NCI-H1092 (cell line): ENCODE measurements at regions not wholly inside any gene's neighbourhood (a gene's known extent, or its start where the extent isn't known, plus 50 kb on each side); places are given as distances from the start of the nearest gene placed in this dataset.
"Not testable (repeated sequence)": the region's sequence is repeated elsewhere in the genome, so short reads cannot be mapped to it uniquely, and the experiment has no call there.

Source experiments
- DNase-seq: peaks from one replicate; lab custom pipeline; 2025; lab: John Stamatoyannopoulos, UW

DNA sequence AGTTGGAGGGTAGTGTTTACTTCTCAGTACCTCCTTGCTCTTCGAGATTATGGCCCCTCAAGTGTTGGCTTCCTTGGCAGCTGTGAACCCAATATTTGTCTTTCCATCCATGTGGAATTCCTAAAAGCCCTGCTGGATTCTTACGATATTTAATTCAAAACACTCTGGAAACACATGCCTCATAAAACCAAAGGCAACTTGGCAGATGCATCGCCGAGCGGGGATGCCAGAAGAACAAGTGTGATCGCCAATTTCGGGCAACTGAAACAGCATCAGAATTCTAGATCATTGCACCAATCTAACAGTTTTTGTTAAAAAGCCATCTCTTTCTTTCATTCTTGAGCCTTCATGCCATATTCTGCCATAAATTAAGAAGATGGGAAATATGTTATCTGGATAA lies 934.4 kb downstream of the AACS start:
- no peak for DNase-seq

DNA sequence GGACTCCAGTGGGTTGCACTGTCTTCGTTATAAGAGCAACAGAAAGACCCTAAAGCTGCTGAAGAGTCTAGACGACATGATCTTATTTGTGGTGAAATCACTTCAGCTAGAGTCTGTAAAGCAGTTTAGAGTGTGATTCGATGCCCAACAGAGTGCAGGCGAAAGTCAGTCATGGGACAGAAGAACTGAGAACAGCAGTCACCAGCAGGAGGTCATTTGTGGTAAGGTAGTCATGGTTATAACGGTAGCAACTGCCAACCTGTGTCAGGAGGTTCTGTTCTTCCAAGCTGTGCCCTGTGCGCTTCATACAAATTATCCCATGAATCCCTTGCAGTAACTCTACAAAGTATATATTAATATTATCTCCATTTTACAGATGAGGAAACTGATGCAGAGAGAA lies 954.1 kb downstream of the AACS start:
- no peak for DNase-seq

DNA sequence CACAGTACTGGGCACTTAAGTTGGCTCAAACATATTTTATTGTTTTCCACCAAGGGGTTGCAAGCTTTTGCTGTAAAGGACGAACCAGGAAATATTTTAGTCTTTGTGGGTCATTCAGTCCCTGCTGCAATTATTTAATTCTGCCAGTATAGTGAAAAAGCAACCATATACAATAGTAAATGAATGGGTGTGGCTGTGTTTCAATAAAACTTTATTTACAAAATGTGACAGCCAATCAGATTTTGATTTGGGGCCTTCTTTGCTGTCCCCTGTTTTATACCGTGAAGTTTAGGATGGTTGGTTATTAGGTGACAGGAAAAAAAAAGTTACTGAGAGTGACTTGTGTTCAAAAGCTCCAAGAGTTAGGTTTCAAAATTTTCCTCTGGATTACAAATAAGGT lies 956.4 kb downstream of the AACS start:
- DNase-seq: no peak

DNA sequence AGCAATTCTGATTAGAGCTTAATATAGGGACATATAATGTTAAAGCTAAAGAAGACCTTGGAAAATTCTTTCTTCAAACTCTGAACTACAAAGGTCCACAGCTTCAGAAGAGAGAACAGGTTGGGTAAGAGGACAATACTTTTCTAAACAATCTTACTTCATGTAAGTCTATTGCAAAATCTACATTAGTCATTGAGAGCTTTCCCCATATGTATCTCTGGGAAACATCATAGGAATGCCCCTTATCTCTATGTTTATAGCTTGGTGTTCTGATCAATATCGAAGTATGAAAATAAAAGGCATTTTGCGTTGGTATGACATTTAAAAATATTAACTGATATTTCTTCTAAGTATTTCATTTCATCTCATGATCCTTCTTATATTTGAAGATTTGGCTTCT lies 962.6 kb downstream of the AACS start:
- DNase-seq: no peak

DNA sequence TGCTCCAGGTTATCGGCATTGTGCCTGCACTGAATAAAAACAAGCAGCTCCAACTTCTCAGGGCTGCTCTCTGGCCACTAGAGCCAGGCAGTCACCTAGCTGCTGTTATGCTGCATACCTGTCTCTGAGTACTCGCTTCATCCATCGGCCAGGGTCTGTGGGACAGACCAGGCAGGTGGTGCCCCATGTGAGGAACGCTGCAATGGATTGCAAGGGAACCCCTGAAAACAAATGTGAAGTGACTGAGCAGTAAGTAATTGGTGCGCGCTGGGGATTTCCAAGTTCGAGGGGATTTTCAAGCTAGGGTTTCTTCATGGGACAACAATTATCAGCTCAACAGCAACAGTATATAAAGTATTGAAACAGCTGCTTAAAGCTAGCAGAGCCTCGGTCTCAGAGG lies 965.3 kb downstream of the AACS start:
- DNase-seq: no peak

DNA sequence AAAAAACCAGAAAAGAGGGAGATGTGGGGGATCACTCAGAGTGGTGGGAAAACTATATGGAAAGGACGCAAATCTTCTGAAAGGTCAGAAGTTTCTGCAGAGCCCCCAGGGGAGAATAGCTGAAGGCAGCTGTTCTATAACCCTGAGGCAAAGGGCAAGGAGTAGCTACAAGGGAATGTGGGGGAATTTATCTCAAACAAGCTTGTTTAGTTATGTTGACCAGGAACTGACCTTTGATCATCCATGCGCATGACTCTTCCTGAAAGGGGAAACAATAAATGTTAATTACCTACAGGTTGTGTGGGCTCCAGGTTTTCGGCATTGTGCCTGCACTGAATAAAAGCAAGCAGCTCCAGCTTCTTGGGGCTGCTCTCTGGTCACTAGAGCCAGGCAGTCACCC lies 968.5 kb downstream of the AACS start:
- DNase-seq: no peak

DNA sequence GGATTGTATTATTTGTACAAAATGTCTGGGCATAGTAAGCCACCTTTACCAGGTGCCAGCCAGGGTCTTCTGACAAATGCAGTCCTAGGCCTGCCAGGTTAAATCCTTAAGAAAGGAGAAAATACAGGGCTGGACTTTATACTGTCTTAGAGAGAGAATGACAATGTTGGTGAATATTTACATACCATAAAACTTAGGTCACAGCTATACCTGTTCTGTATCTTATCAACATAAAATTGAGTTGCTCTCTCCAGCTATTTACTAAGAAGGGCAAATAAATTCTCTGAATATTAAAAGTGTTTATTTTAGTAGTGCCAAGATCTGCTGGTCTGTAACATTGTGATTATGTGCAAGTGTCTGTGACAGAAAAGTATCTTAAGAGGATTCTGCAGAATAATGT lies 971.1 kb downstream of the AACS start:
- no peak for DNase-seq

DNA sequence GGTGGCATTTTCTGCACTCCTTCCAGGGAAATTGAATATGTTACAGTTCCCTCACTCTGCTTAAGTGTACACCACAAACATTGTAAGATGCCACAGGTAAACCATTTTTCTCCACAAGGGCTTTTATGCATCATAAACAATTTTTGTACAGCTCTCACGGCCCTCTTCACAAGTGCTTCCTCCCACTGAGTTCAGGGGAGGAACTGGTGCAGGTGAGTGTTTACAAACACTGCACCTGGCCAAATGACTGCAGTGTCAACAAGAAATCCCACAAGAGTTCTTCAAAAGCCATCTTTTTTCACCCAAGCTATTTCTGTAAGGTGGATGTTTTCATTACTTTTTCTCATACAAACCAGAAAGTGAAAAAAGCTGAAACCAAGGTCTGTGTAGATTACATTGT lies 973.2 kb downstream of the AACS start:
- DNase-seq: no peak

DNA sequence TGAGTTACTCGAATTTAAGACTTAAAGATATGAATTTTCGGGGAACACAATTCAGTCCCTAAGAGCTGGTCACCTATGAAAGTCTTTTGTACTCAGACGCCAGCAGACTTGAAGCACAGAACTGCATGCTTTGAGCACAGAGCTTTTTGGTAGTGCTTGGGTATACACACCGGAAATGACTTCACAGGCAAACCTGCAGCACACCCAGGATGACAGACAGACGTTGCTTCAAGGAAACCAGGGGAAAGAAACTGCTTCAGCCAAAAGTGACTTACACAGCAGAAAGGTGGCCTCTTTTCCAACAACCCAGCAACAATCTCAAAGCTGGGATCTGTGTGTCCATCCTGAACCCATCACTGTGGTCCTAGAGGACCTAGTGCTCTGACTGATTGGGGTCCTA lies 975.1 kb downstream of the AACS start:
- DNase-seq: no peak

DNA sequence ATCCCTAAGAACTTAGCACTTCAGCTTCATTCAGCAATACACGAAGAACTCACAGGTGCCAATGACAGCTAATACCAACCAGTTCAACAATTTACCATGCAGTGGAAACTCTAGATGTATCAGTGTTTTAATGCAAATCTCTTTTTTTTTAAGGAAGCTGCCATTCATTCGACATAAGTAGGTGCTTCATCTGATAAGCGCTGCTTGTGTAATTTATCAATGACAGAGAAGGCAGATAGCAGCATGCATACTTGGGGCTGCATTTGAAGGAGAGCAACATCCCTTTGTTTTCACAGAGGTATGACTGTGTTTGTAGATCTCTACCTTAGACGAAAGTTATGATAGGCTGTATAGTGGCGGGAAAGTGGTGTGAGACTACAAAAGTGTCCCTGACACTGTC lies 977.1 kb downstream of the AACS start:
- DNase-seq: no peak

DNA sequence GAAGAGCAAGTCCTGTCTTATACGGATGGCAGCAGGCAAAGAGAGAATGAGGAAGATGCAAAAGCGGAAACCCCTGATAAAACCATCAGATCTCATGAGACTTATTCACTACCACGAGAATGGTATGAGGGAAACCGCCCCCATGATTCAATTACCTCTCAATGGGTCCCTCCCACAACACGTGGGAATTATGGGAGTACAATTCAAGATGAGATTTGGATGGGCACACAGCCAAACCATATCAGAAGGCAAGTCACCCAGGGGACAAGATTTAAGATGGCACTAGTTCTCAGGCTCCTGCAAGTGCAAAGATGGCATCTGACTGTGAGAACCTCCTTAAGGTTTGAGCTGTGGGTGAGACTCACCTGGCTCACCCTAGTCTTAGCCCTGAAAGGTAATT lies 984.3 kb downstream of the AACS start:
- DNase-seq: not testable (repeated sequence)

DNA sequence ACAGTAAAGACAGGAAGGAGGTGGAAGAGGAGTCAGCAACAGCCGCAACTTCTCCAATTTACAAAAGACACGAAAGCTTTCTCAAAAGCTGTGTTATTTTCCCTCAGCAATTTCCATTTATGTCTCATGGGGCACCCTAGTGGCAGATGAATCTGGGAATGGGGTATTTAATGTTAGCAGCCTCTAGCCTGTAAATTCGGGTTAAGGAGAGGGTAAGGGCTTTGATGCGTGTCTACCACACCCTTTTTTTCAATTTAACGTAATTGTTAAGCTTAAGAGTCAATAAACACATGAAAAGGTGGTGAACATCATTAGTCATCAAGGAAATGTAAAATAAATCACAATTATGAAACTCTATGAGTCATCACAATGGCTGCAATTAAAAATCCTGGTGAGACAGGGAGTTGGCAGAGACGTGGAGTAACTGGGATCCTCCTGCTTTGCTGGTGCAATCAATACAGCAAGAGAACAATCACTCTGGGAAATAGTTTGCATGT lies 986.4 kb downstream of the AACS start:
- no peak for DNase-seq

DNA sequence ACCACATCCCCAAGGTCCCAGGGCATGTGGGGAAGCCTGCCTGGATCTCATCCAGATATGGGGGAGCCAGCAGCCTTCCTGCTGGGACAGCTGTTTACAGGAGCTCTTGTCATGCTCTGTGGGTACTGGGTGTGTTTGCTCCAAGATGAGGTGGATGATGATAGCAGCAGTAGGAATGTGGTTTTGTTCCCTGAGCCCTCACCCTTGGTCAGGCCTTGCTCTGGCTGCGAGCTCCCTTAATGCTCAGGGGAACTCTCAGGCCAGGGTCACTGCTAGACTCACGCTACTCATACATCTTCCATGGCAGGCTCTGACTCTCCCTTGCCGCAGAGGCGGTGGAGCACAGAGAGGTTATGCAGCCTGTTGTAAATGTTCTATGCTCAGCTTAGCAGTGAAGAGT lies 990.3 kb downstream of the AACS start:
- no peak for DNase-seq

DNA sequence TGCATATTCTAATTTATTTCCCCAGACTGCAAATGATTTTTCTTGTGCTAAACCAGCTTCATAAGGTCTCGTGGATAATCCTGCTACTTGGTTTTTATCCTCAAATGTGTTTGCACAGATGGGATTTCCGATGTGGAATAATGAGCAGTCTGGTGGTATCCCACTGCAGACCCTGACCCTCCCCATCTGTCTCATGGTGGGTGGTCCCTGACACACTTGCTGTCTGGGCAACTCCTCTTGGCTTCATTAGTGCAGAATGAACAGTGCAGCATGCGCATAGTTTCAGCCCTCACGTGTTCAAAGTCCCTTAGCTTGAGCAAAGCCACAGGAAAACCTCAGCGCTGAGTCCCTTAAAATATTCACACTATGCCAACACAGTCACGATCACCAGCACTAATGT lies 996.5 kb downstream of the AACS start:
- DNase-seq: no peak

DNA sequence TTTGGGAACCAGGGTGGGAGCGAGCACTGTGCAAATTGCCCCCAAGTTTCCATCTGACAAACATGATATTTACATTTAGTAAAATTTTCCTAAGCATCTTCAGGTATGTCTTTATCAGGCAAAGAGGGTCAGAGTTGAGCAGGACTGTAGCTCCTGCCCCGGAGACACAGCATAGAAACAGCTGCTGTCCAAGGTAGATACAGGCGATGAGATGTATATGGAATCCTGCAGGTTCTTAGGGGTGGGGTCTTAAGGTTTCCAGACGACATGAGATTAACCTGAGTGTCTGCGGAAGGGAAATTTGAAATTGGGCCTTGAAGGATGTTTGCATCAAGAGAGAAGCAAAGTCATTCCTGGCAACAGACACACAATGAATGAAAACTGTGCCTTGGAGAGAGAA lies 998.8 kb downstream of the AACS start:
- DNase-seq: no peak

DNA sequence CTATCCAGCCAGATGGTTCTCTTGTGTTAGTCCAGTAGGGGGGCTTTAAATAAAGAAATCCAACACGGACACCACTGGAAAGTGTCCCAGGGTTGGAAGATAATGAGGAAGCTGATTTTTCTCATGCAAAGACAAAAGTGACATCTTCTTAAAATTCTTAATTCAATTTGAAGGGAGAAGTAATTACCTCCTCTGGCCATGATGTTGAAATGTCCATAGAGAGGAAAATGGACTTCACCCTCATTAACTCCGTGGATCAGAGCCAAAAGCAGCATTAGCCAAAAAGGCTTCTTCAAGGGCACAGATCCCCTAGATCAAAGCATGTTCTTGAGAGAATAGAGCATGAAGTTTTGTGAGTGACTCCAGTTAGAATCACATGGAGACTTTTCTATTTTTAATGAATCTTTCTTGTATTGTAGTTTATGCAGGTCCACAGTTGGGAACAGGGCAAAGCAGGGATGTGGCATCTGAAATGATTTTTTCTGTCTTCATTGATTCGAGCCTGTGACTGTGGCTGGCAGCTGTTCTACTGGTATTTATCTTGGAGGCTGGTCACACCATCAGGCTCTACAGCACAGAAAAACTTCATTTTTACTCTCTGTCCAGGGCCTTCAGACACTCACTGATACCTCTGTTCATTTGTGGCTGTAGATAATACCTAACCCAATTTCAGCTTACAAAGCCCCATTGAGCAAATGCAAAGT lies 1002.5 kb downstream of the AACS start:
- DNase-seq: no peak

DNA sequence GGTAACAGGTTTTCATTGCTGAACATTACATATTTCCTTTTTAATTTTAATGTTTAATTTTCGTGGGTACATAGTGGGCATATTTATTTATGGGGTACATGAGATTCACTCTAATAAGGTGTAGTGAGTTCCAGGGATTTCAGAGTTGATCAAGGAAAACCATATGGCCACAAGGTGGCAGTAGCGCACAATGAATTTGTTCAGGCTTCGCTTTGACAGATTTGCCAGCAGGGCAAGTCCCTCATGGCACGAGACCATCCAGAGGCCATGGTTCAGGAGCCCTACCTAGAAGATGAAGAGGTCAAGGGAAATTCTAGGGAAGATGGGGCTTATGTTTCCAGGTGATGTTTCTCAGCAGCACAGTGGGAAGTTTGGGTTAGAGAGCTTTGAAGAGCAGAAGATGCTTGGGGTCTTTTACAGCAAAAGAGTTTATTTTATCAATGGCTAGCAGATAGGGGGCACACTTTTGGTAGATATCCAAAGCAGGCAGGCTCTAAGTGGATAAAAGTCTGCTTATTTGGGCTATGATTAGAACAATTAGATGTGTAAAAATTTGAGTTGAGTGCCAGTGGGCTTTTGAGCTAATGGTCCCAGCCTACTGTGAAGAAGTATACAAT lies 1004.4 kb downstream of the AACS start:
- peak; percentile 58 for DNase-seq

DNA sequence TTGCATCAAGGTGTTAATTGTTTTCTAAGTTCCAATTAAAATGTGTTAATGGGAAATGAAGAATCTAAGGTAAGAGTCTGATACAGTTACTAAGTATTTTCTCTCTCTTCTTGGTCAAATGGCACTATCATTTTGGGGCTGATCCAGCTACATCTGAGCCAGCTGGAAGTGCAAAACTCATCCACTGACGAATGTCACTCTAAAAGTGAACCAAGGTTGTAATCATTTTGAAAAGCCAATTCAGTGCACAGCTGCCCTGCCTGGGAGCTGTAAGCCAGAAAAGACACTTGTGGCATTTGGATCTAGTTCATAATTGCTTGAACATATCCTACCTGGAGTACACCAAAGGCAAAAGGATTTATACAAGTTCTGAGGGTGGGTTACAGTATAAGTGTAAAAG lies 1011.3 kb downstream of the AACS start:
- no peak for DNase-seq

DNA sequence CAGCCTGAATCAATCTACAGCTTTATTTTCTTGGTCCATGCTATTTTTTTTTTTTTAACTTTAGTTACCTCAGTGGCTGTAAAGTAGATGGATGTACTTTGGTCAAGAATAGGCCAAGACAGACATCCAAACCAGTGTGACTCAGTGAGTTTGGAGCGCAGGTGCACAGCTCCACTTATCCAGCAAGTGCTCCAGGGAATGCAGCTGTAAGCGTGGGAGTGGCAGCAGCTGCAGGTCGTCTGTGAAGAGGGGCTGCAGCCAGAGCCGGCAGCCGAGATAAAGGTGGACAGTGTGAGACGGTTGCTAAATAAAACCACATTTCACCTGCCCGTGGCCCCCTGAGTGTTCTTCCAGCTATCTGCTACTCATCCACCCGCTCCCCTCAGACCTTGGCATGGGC lies 1018.7 kb downstream of the AACS start:
- no peak for DNase-seq

DNA sequence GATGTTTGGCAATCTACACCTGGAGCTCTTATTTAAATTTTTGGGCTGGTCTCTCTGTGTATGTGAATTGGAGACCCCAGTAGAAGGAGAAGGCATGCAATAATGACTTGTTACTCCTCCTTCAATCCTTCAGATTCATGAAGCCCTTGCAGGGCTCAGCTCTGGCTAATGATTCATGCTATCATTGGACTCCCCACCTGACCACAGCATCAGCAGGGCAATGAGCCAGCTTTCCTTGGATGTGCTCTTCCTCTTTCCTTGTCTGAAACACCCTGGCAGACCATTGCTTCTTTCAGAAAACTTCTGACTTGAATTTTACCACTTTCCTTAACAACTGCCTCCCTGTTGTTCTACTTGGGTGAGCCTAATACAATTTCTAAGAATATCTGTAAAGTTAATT lies 1019.2 kb downstream of the AACS start:
- DNase-seq: no peak

DNA sequence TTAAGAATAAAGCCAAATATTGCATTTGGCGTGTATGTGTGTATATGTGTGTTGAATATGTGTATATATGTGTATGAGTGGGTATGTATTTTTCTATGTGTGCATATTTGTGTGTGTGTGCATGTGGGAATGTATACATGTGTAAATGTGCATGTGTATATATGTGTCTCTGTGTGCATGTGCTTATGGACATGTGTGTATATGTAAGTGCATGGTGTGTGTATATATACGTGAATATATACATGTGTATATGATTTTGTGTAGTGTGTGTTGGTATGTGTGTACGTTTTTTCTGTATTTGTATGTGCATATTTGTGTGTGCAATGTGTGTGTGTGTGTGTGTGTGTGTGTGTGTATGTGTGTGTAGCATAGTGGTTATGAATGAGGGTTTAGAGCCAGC lies 1021.0 kb downstream of the AACS start:
- DNase-seq: no peak

DNA sequence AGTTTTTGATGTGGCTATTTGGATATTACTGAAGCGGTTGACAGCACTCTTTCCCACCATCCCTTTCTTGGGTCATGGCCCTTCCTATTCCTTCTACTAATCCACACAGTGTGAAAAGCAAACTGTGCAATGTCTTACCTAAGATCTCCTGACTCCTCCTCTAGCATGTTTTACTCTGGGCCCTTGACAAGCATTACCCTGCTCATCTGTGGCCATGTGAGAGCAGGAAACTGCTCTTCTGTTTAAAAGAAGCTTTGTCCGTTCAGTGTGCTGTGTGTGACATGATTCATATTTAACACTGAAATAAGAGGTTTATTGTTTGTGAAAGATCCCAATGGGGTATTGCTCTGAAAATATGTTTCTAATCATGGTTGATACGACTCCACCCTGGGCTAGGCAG lies 1022.5 kb downstream of the AACS start:
- DNase-seq: no peak

DNA sequence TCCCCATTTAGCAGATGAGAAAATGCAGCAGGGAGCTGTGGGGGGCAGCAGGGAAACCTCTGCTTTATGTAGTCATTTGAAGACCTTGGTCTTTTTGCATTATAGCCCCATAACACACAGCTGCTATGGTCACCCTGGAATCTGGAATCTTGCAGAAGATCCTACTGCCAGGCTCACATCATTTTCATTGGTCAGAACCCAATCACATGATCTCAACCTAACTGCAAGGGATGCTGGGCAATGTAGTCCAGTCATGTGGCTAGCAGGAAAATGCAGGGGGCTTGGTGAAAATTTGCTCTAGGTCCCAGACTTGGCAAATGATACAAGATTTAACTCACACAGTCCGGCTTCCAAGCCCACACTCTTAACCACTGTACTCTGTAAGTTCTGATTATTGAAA lies 1028.7 kb downstream of the AACS start:
- DNase-seq: no peak
